HEK293T (cell line): ENCODE measurements at regions not wholly inside any gene's neighbourhood (a gene's known extent, or its start where the extent isn't known, plus 50 kb on each side); places are given as distances from the start of the nearest gene placed in this dataset.

Source experiments
- BHLHE40 ChIP-seq: fragments of 450-650 bp; IDR thresholded peaks from 2 replicates; pipeline ENCODE4 v1.6.1; 2016; ENCODE audit warnings: mild to moderate bottlenecking, moderate library complexity, borderline replicate concordance
- FOXA1 ChIP-seq: fragments of 450-650 bp; IDR thresholded peaks from 2 replicates; pipeline ENCODE4 v1.6.1; 2016; ENCODE audit warnings: mild to moderate bottlenecking
- PKNOX1 ChIP-seq: fragments of 450-650 bp; IDR thresholded peaks from 2 replicates; pipeline ENCODE4 v1.6.1; 2016
- SP1 ChIP-seq: fragments of 450-650 bp; IDR thresholded peaks from 2 replicates; pipeline ENCODE4 v1.6.1; 2017

- TF ChIP-seq FOXA1 = no peak
- TF ChIP-seq SP1 = no peak
- TF ChIP-seq BHLHE40 = no peak
- TF ChIP-seq PKNOX1 = no peak
Measured at GRCh38 chr18:23388357-23388756, 64.7 kb upstream of the RIOK3 start.
